Prostate gland (tissue), 2 donors: ENCODE measurements at regions not wholly inside any gene's neighbourhood (a gene's known extent, or its start where the extent isn't known, plus 50 kb on each side); places are given as distances from the start of the nearest gene placed in this dataset.

Experiments
- DNase-seq: peaks from one replicate; pipeline ENCODE4 v3.0.0-alpha.2; 2019; ENCODE audit warnings: low spot score
- H3K27ac ChIP-seq, 2 donors: fragments of 200-600 bp; sonication (generic); 2 replicates each; pipeline ENCODE4 v1.5.1; 2017 to 2019
- H3K27me3 ChIP-seq: fragments of 200-600 bp; sonication (generic); replicated peaks from 2 replicates; pipeline ENCODE4 v1.5.1; 2019; ENCODE audit not compliant: insufficient read depth
- H3K36me3 ChIP-seq, 2 donors: fragments of 200-600 bp; sonication (generic); 1 replicate in 1 of 2; 2 replicates in 1 of 2; pipeline versions ENCODE4 v1.5.1 to v1.8.1; 2017 to 2019
- H3K4me1 ChIP-seq: fragments of 200-600 bp; sonication (generic); replicated peaks from 2 replicates; pipeline ENCODE4 v1.5.1; 2019
- H3K4me3 ChIP-seq, 2 donors: fragments of 200-600 bp; sonication (generic); 2 replicates each; pipeline ENCODE4 v1.5.1; 2017 to 2019
- H3K9me3 ChIP-seq: fragments of 200-600 bp; sonication (generic); 2 replicates; pipeline ENCODE4 v1.5.1; 2017
- CTCF ChIP-seq, 4 experiments: fragments of 200-600 bp in 2 of 4; fragments of 450-650 bp in 2 of 4; sonication (generic) in 2 of 4; IDR thresholded peaks; 1 replicate in 3 of 4; 2 replicates in 1 of 4; pipeline ENCODE4 v1.5.1; 2016 to 2019; ENCODE audit warnings: antibody characterized with exemption in 4 of 4, mild to moderate bottlenecking in 2 of 4, moderate library complexity in 2 of 4
- POLR2A ChIP-seq: fragments of 450-650 bp; IDR thresholded peaks from one replicate; pipeline ENCODE4 v1.6.1; 2016; ENCODE audit warnings: antibody characterized with exemption, mild to moderate bottlenecking
- POLR2AphosphoS5 ChIP-seq: sonication (generic); formaldehyde crosslinking; IDR thresholded peaks from one replicate; pipeline ENCODE4 v1.6.1; 2017; ENCODE audit warnings: antibody characterized with exemption
- WGBS: methylation state at CpG from one replicate; pipeline ENCODE4 v1.1.5; 2018; 5-methylcytosine and 5-hydroxymethylcytosine counted together
- intact Hi-C: fragments of 100-400 bp; cut with DNase I; formaldehyde crosslinking; loops from one replicate; pipeline ENCODE4 v1.14.2; 2022

DNA sequence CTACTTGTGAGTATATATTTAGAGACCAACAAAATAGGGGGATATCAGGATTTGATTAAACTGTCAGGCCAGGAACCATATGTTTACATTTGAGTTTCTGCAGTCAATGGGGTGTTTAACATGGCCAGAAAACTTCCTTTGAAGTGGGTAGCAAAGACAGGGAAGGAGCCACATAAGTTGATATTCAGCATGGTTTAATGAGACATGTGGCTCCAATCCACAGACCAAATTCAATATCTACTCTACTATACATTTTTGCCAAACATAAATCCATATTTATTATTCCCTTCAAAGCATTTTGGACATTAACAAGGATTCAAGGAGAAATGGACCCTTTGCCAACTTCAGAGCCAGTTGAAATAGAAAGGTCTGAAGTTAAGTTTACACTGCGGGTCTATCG is 99.8 kb downstream of the TAF11L14 start:
- TF ChIP-seq POLR2A (no peak), CTCF (IDR thresholded peaks at IDR 0.05) (no peak), POLR2AphosphoS5 (no peak)

DNA sequence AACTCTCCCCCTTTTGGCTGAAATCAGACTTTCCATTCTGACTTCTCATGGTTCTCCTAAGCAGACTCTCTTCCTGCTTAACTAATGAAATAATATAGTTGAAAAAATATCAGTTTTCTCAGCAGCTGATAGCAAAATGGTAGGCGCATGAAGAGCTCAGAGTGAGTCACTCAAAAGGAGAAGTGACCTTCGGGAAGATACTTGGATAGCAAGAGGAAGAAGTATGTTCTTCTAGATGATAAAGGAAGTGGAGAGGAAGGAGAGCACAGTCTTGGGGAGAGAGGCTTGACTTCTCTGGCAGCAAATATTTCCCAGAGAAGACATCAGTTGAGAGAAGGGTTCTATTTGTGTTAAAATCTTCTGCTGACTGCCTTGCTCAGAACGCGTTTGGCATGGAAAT is 101.5 kb downstream of the TAF11L14 start:
- Histone ChIP-seq H3K36me3 (no peaks in the 10 kb centered on the region), H3K27ac (no peak overlapping the region), H3K27me3 (no peaks in the 10 kb centered on the region), H3K4me3 (no peak overlapping the region), H3K9me3 (no peaks in the 10 kb centered on the region), H3K4me1 (no peaks in the 10 kb centered on the region)
- no peak for DNase-seq
- 68% methylated on average over 4 of the region's 4 CpGs for WGBS
- no peak for TF ChIP-seq POLR2AphosphoS5
- TF ChIP-seq CTCF (IDR thresholded peaks at IDR 0.05) = no peak
- no peak for TF ChIP-seq POLR2A
- intact Hi-C loops = no loop called here

More for the DNA sequence above, 99.8 kb downstream of the TAF11L14 start:
- Histone ChIP-seq H3K4me1 (no peaks in the 10 kb centered on the region), H3K9me3 (no peaks in the 10 kb centered on the region), H3K4me3 (no peak overlapping the region), H3K27me3 (no peaks in the 10 kb centered on the region), H3K36me3 (no peaks in the 10 kb centered on the region), H3K27ac (no peak overlapping the region)
- no peak for DNase-seq
- 16% methylated on average over 2 of the region's 2 CpGs for WGBS
- intact Hi-C loops = no loop called here

- intact Hi-C loops = no loop called here
- no peak for DNase-seq
- Histone ChIP-seq H3K27me3 (no peaks in the 10 kb centered on the region), H3K27ac (no peak overlapping the region), H3K4me1 (no peaks in the 10 kb centered on the region), H3K9me3 (no peaks in the 10 kb centered on the region), H3K4me3 (no peak overlapping the region), H3K36me3 (no peaks in the 10 kb centered on the region)
- no peak for TF ChIP-seq POLR2A
- TF ChIP-seq POLR2AphosphoS5 = no peak
- no peak for TF ChIP-seq CTCF (IDR thresholded peaks at IDR 0.05)
- WGBS = 92% methylated on average over 2 of the region's 2 CpGs
Observed at GRCh38 chr5:17737092-17737491, 102.8 kb downstream of the TAF11L14 start.

- intact Hi-C loops = no loop called here
- Histone ChIP-seq H3K36me3 (no peaks in the 10 kb centered on the region), H3K4me3 (no peak overlapping the region), H3K27me3 (no peaks in the 10 kb centered on the region), H3K9me3 (no peaks in the 10 kb centered on the region), H3K27ac (no peak overlapping the region), H3K4me1 (no peaks in the 10 kb centered on the region)
- no peak for DNase-seq
- 82% methylated on average over 2 of the region's 2 CpGs for WGBS
- TF ChIP-seq POLR2AphosphoS5 (no peak), CTCF (IDR thresholded peaks at IDR 0.05) (no peak), POLR2A (no peak)
Observed at GRCh38 chr5:17738446-17738845, 104.2 kb downstream of the TAF11L14 start.

GRCh38 chr5:17743580-17744435 is 109.5 kb downstream of the TAF11L14 start:
- DNase-seq = no peak
- Histone ChIP-seq H3K36me3 (no peaks in the 10 kb centered on the region), H3K4me3 (no peak overlapping the region), H3K27ac (no peak overlapping the region), H3K27me3 (no peaks in the 10 kb centered on the region), H3K9me3 (no peaks in the 10 kb centered on the region), H3K4me1 (no peaks in the 10 kb centered on the region)
- intact Hi-C loops = no loop called here
- TF ChIP-seq POLR2AphosphoS5 = no peak
- no peak for TF ChIP-seq CTCF (IDR thresholded peaks at IDR 0.05)
- TF ChIP-seq POLR2A = no peak
- 69% methylated on average over 8 of the region's 8 CpGs for WGBS
